ENCODE measurements at regions not wholly inside any gene's neighbourhood (a gene's known extent, or its start where the extent isn't known, plus 50 kb on each side); places are given as distances from the start of the nearest gene placed in this dataset.
"Not testable (repeated sequence)": the region's sequence is repeated elsewhere in the genome, so short reads cannot be mapped to it uniquely, and the experiment has no call there.

DNA sequence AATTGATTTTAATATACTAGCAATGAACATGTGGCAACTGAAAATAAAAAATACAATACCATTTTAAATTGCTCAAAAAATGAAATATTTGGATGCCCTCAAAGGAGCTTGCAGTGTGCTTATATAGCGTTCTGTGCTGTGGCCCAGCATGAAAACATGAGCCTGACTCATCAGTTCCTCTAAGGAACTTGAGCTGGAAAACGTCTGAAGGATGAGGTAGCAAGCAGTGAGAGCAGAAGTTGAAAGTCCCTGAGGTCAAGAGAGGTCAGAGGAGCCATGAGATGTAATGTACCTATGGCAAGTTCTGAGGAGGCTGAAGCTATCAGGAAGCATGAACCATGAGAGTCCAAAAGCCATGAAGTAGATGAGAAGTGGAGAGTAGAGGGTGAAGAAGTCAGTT is 59.7 kb downstream of the HMGB3 start:
- Histone ChIP-seq H3K36me3 (ENCODE audit: control insufficient read depth, insufficient read depth, low read length) (no peaks in the 10 kb centered on the region), H3K4me3 (ENCODE audit: low read depth, low read length) (no peak overlapping the region), H3K27me3 (ENCODE audit: control insufficient read depth, insufficient read depth, low read length) (no peaks in the 10 kb centered on the region)
- no peak for DNase-seq (ENCODE audit: low read depth)
- TF ChIP-seq, protein P1, sequence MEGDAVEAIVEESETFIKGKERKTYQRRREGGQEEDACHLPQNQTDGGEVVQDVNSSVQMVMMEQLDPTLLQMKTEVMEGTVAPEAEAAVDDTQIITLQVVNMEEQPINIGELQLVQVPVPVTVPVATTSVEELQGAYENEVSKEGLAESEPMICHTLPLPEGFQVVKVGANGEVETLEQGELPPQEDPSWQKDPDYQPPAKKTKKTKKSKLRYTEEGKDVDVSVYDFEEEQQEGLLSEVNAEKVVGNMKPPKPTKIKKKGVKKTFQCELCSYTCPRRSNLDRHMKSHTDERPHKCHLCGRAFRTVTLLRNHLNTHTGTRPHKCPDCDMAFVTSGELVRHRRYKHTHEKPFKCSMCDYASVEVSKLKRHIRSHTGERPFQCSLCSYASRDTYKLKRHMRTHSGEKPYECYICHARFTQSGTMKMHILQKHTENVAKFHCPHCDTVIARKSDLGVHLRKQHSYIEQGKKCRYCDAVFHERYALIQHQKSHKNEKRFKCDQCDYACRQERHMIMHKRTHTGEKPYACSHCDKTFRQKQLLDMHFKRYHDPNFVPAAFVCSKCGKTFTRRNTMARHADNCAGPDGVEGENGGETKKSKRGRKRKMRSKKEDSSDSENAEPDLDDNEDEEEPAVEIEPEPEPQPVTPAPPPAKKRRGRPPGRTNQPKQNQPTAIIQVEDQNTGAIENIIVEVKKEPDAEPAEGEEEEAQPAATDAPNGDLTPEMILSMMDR (IDR thresholded peaks at IDR 0.05; ENCODE audit: insufficient read depth, low read length, poor library complexity, severe bottlenecking) = no peak

DNA sequence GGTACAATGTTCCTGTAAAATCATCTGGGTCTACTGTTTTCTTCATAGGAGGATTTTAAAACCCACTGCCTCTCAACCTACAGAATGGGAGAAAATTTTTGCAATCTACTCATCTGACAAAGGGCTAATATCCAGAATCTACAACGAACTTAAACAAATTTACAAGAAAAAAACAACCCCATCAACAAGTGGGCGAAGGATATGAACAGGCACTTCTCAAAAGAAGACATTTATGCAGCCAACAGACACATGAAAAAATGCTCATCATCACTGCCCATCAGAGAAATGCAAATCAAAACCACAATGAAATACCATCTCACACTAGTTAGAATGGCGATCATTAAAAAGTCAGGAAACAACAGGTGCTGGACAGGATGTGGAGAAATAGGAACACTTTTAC is 83.2 kb downstream of the HMGB3 start:
- H3K36me3 ChIP-seq (ENCODE audit: control insufficient read depth, insufficient read depth, low read length); H3K4me3 ChIP-seq (ENCODE audit: low read depth, low read length); H3K27me3 ChIP-seq (ENCODE audit: control insufficient read depth, insufficient read depth, low read length); DNase-seq (ENCODE audit: low read depth): not testable (repeated sequence)

DNA sequence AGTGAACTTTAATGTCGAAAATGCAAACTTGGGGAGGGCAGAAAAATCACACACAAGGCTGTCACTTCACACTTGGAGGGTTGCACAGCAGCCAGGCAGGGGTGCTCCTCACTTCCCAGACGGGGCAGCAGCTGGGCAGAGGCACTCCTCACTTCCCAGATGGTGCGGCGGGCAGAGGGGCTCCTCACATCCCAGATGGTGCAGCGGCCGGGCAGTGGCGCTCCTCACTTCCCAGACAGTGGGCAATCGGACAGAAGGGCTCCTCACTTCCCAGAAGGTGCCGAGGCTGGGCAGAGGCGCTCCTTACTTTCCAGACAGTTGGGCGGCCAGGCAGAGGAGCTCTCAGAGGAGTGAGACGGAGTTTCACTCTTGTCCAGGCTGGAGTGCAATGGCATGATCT is 90.6 kb downstream of the HMGB3 start:
- no peak for DNase-seq (ENCODE audit: low read depth)
- TF ChIP-seq, protein P1 (IDR thresholded peaks at IDR 0.05; ENCODE audit: insufficient read depth, low read length, poor library complexity, severe bottlenecking) = no peak
- no peak overlapping the region for H3K4me3 ChIP-seq (ENCODE audit: low read depth, low read length)
- H3K27me3 ChIP-seq (ENCODE audit: control insufficient read depth, insufficient read depth, low read length) = no peaks in the 10 kb centered on the region
- H3K36me3 ChIP-seq (ENCODE audit: control insufficient read depth, insufficient read depth, low read length) = no peaks in the 10 kb centered on the region

DNA sequence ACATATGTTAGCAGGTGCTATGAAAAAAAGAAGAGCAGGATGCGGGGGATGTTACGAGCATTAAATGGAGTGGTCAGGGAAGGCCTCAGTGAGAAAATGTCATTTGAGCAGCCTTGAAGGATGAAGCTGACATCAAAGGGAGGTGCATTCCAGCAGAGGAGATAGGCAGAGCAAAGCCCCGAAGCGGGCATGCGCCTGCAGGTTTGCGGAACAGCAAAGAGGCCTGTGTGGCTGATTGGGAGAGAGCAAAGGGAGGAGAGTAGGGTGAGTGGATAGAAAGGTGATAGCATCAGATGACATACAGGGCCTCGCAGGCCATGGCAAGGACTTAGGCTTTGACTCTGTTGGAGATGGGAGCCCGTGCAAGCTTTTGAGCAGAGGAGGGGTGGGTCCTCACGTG is 95.4 kb upstream of the GPR50 start:
- H3K4me3 ChIP-seq (ENCODE audit: low read depth, low read length) = no peak overlapping the region
- no peak for DNase-seq (ENCODE audit: low read depth)
- no peaks in the 10 kb centered on the region for H3K36me3 ChIP-seq (ENCODE audit: control insufficient read depth, insufficient read depth, low read length)
- TF ChIP-seq, protein P1 (IDR thresholded peaks at IDR 0.05; ENCODE audit: insufficient read depth, low read length, poor library complexity, severe bottlenecking) = no peak
- no peaks in the 10 kb centered on the region for H3K27me3 ChIP-seq (ENCODE audit: control insufficient read depth, insufficient read depth, low read length)

DNA sequence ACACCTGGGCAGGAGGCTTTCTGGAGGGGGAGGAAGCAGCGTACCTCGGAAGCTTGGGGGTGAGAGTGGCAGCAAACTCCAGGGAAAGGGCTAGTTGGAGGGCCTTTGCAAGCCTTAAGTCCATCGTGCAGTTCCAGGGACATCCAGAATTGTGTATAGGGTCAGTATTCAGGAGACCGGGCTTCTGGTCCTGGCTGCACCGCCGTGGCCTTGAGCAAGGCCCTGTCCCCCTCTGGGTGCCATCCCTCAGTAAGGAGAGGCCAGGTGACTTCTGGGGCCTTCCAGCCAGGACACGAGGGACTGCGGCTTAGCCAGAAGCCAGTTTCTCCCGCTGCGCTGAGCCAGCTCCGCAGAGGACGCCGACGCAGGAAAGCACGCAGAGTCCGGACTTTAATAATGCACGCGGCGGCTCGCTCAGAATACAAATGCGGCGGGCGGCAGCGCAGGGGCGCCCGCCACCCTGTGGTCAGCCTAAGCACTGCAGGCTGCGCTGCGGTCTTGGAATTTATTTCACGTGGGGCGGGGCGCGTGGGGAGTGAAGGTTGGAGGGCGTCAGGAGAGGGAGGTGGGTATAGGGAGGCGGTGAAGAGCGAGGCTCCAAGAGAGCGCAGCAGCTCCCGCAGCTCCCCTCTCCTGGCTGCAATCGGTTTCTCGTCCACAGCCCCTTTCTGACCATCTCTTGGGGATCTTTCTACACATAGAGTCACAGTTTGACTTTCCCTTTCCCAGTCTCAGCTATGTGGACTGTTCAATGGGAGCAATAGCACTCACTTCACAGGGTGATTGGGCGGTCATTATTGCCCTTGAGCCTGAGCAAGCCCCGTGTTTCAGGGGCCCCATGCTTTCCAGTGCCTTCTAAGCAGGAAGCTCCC is 94.1 kb upstream of the GPR50 start:
- no peaks in the 10 kb centered on the region for H3K27me3 ChIP-seq (ENCODE audit: control insufficient read depth, insufficient read depth, low read length)
- no peak for DNase-seq (ENCODE audit: low read depth)
- TF ChIP-seq, protein P1 (IDR thresholded peaks at IDR 0.05; ENCODE audit: insufficient read depth, low read length, poor library complexity, severe bottlenecking) = peak; percentile 86
- H3K4me3 ChIP-seq (ENCODE audit: low read depth, low read length) = no peak overlapping the region
- no peaks in the 10 kb centered on the region for H3K36me3 ChIP-seq (ENCODE audit: control insufficient read depth, insufficient read depth, low read length)

DNA sequence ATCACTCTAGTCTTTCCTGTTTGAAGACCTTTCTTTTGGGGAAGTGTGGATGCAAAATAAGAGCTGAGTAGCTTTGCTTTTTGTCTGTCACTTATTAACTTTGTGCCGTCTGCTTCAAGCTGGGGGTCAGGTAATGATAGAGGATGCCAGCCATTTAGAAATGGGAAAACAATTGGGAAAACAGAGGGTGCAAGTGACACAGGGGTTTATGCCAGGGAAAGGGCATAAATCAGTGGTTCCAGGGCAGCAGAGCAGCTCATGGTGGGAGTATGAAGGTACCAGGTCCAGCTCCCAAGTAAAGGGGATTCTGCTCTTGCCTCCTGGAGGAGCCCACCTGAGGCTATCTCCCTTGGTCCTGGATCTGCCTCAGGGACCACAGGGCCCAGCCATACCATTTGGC is 91.9 kb upstream of the GPR50 start:
- Histone ChIP-seq H3K4me3 (ENCODE audit: low read depth, low read length) (no peak overlapping the region), H3K36me3 (ENCODE audit: control insufficient read depth, insufficient read depth, low read length) (no peaks in the 10 kb centered on the region), H3K27me3 (ENCODE audit: control insufficient read depth, insufficient read depth, low read length) (no peaks in the 10 kb centered on the region)
- no peak for DNase-seq (ENCODE audit: low read depth)
- TF ChIP-seq, protein P1 (IDR thresholded peaks at IDR 0.05; ENCODE audit: insufficient read depth, low read length, poor library complexity, severe bottlenecking) = no peak
